Activated CD4-positive, CD25-positive, alpha-beta regulatory T cell treated with anti-CD3 and anti-CD28 coated beads, Interleukin-2, amount 50 U/mL, for 24 hours (primary cell): ENCODE measurements at regions not wholly inside any gene's neighbourhood (a gene's known extent, or its start where the extent isn't known, plus 50 kb on each side); places are given as distances from the start of the nearest gene placed in this dataset.

ENCODE experiments used
- ATAC-seq, 2 donors: fragments of 150-1000 bp; cut with Tn5 transposase; one replicate each; pipeline ENCODE4 v1.10.0; 2021; ENCODE audit warnings: mild to moderate bottlenecking in 1 of 2, moderate library complexity in 1 of 2

DNA sequence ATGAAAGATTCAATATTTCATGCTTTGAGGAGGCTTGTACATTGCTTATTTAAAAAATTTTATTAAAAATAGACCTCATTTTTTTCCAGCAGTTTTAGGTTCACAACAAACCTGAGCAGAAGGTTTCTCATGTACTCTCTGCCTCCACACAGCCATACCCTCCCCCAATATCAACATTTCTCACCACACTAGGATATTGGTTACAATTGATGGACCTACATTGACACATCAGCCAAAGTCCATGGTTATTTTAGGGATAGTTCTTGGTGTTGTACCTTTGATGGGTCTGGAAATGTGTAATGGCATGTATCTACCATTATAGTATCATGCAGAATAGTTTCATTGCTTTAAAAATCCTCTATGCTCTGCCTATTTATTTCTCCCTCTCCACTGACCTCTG lies 611.0 kb downstream of the KCTD8 start:
- ATAC-seq, result no peak

DNA sequence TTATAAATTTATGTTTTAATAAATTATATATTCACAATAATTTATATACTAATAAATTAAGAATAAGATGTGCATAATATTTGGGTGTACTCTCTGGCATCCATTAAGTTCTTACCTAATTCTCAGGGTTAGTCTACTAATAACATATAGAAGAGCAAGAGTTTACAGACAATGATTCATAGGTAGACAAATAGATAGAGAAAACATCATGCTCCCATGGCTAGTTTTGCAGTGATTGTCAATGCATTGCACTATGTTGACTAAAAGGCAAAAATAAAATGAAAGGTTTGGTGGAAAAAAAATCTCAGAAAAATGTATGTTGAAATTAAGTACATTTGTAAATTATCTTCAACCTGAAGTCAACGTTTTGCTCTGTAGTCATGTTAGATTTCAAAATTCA lies 606.0 kb downstream of the KCTD8 start:
- ATAC-seq, result no peak

DNA sequence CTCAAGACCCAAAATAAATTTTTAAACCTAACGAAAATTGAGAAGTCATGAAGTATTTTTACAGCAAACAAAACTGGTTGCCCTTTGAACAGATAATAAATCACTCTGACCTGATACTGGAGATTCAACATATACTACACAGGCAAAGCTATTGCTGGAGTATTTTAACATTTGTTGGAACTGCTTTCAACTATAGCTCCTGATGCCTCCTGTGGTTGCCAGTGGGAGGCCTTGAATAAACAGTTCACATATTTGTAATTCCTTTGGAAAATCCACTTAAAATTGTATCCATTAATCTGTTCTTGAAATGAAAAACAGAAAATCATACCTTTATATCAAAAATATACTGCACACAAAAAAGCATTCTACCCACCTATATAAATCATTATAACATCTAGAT lies 605.1 kb downstream of the KCTD8 start:
- no peak for ATAC-seq

DNA sequence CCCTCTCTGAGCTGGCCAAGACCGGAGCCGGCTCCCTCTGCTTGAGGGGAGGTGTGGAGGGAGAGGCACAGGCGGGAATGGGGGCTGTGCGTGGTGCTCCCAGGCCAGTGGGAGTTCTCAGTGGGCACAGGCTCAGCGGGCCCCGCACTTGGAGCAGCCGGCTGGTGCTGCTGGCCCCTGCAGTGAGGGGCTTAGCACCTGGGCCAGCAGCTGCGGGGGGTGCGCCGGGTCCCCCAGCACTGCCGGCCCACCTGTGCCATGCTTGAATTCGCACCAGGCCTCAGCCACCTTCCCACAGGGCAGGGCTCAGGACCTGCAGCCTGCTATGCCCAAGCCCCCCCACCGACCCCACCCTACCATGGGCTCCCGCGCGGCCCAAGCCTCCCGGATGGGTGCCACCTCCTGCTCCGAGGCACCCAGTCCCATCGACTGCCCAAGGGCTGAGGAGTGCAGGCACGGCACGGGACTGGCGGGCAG lies 602.5 kb downstream of the KCTD8 start:
- no peak for ATAC-seq

DNA sequence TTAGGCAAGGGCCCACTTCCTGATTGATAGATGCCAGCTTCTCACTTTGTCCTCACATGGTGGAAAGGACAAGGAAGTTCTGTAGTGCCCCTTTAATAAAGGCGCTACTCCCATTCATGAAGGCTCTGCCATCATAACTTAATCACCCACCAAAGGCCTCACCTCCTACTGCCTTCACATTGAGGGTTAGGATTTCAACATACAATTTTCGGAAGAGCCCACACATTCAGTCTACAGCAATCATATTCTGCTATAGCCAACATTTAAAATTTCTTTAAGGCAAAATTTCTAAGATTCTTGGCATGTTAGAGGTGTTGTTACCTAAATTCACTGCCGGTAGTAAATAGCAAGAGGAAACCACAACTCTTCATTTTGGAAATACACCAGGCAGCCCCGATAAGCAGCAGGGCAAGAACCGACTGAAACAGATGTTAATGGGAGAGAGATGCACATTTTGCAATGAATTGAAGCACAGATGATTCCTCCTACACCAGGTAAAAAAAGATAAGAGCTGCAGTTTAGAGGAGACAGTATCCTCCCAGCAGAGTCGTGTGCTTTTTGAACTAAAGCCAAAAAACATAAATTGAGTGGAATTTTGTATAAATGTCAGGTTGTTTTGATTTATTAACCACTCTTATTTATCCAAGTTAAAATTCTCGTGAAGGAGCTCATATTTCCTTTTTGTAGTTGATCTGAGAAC lies 594.9 kb downstream of the KCTD8 start:
- ATAC-seq, result no peak

DNA sequence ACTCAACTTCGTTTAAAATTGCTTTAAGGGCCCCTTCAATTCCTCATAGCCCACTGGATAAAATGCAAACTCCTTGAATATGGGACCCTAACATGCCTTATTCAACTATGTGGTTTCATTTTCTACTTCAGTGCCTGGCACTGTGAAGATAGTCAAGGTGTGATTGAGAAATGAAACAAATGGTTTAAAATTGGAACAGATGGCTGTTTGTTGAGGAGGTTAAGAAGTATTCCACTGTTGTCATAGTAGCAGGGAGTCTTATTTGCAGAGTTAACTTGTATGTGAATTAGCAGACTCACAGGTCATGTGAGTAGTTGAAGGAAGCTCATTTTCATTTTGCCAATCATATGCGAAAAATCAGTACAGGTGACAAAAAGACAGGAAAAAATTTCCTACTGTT lies 593.3 kb downstream of the KCTD8 start:
- no peak for ATAC-seq

DNA sequence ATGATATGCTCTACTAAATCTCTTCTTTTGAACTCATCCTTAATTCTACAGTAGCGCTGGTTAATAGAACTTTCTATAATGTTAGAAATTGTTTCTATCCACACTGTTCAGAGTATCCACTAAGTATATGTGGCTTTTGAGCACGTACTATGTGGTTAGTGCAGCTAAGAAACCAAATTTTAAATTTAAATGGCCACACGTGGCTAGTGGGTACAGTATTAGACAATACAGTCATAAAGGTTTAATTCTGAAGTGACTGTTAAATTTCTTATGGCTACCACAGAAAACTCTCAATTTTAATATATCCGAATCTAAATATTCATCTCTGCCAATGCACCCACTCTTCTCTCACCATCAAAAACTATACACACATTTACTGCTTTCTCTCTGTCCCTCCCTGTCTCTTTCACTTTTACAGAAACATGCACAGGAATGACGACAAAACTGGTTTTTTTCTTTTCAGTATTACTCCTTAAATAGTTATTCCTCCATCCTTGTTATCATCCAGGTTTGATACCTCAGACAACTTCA lies 583.9 kb downstream of the KCTD8 start:
- no peak for ATAC-seq

DNA sequence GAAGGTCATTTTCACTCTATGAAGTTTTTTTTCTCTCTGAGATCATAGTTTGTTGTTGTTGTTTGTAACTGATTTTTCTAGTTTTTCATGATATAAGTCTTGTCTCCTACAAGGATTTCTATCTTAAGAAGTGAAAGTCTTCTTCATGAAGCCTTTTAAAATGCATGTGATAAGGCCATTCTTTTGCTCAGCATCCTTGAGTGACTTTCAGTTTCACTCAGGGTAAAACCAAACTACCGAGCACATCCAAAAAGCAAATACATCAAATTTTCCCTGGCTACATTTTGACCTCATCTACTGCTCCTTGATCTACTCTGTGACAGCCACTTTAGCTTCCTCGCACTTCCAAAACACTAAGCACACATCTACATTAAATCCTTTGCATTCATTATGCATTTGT lies 580.7 kb downstream of the KCTD8 start:
- no peak for ATAC-seq

DNA sequence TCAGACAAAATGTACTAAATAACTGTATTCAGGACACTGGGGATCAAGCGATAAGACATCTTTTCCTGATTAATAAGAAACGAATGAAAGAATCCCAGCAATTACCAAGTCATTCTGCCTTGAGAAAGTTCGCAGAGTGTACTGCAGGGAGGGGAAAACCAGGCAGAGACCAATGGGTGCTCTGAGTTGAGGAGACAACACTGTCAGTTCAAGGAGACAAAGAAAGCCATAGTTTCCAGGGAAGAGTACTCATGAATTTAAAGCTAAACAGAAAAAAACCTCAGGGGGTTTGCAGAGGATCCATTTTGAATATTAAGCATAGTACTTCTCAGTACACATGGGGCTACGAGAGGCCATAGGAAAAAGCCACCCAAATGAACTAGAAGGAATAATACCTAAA lies 573.0 kb downstream of the KCTD8 start:
- ATAC-seq, result no peak

DNA sequence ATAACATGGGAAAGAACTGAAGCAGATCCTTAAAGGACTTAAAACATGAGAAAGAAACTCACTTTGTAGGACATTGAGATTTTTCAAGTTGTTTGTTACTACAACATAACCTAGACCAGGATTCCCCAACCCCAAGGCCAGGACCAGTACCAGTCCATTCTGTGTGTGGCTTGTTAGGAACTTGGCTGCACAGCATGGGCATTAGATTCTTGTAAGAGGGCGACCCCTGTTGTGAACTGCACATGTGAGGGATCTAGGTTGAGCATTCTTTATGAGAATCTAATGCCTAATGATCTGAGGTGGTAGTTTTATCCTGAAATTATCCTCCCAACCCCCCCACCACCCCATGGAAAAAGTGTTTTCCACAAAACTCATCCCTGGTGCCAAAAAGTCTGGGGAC lies 566.1 kb downstream of the KCTD8 start:
- ATAC-seq, result no peak

DNA sequence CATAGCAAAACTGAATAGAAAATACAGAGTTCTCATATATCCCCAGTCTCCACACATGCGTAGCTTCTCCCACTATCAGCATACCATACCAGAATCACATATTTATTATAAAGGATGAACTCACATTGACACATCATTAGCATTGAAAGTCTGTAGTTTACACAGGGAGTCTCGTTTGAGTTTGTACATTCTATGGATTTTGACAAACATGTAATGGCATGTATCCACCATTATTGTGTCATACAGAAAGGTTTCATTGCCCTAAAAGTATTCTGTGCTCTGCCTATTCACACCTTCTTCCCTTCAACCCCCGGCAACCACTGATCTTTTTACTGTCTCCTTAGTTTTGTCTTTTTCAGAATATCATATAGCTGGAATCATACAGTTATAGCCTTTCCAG lies 562.4 kb downstream of the KCTD8 start:
- no peak for ATAC-seq

DNA sequence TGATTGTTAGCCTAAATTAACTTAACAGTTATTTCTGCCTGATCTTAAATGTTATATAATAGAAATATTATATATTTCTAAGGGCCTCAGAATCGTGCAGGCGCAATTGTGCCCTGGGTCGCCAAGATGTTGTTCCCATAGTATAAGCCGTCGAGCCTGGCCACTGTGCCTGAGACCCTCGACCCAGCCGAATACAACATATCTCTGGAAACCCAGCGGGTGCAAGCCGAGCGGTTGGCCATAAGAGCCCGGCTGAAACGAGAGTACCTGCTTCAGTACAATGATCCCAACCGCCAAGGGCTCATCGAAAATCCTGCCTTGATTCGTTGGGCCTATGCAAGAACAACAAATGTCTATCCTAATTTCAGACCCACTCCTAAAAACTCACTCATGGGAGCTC lies 549.8 kb downstream of the KCTD8 start:
- no peak for ATAC-seq

DNA sequence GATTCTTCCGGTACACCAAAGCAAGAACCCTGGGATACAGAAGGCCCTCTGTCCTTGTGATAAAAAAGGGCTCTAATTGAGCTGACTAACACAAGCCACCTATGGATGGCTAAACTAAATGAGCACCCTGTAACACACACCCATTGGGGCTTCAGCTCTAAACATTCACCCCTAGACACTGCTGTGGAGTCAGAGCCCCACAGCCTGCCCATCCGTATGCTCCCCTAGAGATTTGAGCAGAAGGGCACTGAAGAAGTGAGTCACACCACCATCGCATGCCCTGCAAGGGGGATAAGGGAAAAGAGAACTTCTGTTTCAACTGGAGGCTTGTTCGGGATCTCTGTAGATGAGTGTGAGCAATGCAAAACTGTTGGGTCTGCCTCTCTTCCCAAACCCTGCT lies 545.2 kb downstream of the KCTD8 start:
- no peak for ATAC-seq

DNA sequence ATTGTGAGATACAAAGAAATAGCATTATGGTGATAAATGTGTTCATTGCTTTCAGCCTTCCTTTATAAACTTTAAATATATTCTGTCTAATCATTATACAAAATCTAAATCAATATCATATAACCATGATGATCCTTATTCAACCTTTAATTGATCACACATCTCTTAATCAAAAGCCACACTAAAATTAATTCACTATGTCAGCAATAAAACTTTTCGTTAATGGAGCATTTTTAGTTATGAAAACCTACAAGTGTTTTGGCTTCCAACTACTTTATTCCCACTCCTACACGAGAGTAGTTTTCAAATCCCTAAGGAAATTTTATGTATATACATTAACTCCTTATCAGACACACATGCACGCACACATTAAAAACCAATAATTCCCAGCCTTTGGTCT lies 530.2 kb downstream of the KCTD8 start:
- ATAC-seq, result no peak

DNA sequence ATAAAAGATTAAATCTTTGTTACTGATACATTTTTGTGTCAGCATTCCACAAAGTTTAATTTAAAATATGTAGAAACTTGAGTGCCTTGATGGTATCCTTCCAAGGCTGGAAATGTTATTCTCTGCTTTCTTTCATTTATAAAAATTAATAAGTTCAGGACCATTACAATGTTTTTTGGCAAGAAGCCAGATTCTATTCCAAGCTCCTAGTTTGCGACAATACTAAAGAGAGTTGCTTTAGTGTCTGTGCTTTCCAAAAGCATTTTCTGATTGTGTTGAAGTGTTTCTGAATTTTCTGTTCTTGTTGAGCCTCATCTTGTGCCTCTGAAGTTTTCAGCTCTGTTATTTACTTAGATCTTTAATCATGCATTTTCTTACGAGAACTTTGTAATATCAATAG lies 516.2 kb downstream of the KCTD8 start:
- no peak for ATAC-seq

DNA sequence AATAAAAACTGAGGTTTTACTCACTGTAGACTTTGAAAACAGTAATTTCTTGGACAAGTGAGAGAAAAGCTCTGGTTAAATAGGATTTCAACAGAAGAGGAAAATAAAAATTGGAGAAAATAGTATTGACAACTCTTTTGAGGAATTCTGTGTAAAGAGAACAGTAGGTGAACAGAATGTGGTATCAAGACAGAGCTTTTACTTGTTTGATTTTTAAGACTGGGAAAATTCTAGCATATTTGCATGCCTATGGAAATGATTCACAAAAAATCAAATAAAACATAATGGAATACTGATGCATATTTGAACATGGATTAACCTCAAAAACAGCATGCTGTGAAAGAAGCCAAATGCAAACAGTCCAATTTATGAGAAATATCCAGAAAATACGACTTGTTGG lies 504.6 kb downstream of the KCTD8 start:
- no peak for ATAC-seq

DNA sequence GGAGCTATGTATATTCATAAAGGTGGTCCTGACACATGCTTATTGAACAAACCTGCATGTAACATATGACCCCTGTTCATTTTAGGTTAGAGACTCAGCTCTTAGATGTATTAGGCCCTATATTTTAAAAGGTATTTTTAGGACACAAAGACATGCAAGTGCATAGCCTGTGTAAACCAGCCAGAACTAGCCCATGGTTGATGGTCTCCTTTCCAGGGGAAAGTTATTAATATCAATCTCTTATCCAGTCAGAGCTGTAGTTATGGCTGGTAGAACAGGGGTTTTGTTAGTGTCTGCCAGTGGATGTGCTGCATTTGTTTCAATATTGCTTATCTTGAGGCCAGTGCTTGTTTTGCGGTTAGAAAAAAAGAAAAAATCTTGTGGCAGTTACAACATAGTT lies 488.6 kb downstream of the KCTD8 start:
- ATAC-seq, result no peak

DNA sequence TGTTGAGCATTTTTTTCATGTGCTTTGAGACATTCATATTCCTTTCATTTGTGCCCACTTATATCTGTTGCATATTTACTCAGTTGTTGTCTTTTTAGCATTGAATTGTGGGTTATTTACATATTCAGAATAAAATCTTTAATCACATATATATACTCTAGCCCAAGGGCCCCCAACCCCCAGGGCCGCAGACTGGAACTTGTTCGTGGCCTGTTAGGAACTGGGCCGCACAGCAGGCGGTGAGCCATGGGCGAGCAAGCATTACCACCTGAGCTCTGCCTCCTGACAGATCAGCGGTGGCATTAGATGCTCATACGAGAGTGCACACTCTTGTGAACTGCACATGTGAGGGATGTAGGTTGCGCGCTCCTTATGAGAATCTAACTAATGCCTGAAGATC lies 480.6 kb downstream of the KCTD8 start:
- no peak for ATAC-seq

DNA sequence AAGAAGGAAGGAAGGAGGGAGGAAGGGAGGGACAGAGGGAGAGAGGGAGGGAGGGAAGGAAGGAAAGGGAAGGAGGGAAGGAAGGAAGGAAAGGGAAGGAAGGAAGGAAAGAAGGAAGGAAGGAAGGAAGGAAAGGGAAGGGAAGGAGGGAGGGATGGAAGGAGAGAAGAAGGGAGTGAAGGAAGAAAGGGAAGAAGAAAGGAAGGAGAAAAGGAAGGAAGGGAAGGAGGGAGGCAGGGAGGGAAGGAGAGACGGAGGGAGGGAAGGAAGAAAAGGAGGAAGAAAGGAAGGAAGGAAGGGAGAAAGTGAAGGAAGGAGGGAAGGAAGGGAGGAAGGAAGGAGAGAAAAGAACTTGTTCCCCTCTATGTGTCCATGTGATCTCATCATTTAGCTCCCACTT lies 465.0 kb downstream of the KCTD8 start:
- ATAC-seq, result no peak

DNA sequence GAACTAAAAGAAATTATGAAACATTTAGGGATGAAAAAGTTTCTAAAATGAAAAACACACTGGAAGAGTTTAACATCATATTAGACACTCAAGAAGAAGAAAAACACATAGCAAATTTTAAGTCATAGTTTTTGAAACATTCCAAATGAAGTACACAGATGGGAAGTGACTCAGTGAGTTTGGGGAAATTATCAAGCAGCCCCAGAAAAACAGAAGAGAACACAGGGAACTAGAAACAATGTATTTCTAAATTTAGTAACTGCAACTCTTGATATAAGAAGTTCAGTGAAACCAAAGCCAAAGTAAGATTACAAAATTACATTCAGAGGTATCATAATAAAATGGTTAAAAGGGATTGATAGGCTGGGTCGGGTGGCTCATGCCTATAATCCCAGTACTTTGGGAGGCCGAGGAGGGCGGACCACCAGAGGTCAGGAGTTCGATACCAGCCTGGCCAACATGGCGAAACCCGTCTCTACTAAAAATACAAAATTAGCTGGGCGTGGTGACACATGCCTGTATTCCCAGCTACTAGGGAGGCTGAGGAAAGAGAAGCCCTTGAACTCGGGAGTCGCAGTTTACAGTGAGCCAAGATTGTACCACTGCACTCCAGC lies 461.2 kb downstream of the KCTD8 start:
- no peak for ATAC-seq

DNA sequence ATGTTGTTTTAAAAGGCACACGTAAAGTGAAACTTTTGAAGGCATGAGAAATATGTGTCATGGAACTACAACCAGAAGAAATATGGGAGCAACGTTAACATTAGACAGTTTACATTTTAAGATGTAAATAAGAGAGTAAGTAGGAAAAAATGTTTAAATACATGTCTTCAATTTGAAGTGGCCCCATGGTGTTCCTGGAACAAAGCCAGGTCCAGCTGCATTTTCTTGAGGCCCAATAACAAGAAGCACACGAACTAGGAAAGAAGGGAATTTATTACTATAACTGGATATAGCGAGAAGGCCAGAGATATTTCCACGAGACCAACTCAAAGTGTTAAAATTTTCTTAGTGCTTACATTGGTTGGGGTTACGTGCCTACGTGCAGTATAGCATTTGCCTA lies 458.1 kb downstream of the KCTD8 start:
- no peak for ATAC-seq

DNA sequence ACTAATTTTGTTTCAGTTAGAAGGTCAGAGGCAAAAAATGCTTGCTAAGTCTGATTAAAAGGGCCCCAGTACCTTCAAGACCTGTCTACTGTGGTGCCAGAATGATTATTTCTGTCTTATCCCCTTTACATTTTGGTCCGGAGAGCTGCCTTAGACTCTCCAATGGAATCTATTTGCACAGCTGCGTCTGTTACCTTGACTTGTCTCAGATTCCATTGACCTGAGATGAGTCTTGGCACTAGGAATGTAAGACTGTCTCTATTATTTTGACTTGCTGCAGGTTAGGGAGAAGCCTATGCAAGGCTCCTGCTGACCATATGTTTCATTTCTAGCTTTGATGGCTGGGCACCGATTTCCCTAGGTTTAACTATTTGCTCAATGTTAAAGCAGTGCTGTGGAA lies 457.6 kb downstream of the KCTD8 start:
- no peak for ATAC-seq

DNA sequence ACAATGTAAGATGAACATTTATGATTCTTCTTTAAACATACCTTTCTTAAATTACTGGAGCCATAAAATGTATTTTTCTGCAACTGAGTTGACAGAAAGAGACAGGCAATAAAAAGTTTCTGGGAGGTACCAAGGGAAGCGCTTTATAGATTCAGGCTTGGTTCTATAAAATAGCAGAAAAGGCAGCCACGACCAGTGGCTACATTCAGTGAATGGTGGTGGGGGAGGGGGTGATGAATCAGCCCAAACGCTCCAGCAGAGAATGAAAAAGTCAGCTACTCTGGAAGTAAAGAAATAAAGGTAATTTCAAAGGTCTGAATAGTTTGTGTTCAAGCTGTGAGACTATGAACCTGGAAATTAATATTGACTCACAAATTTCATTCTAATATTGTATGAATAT lies 456.1 kb downstream of the KCTD8 start:
- ATAC-seq, result no peak

DNA sequence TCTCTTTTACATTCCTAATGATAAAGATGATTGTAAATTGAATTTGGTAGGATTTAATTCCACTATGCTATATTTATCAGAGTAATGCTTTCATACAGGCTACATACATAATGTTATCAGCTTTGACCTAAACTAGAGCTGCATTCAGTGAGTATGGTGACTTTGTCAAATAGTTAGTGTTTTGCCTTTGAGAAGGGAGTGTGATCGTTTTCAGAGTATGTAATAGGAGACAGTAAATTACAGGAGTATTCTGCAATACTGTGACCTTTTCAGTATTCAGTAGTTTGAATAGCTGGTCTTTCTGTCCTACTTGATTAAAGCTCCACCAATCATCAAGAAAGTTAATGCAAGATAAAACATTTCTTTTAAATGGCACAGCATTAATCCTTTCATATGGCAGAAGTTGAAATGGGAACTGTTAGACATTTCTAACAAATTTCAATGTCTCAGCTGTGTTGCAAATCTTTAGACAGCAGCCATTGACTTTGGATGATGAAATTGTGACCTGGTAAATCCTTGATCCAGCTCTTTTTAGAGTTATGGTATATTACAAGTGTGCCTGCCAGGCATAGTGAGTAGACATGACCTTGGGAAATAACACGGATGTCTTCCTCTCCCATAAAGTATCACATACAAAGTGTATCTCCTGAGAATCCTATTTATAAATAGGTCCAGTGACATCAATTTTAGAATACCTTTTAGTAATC lies 455.3 kb downstream of the KCTD8 start:
- no peak for ATAC-seq
